WTC11 (cell line): ENCODE measurements at regions not wholly inside any gene's neighbourhood (a gene's known extent, or its start where the extent isn't known, plus 50 kb on each side); places are given as distances from the start of the nearest gene placed in this dataset.

Experiments
- CREM ChIP-seq: sonication (generic); formaldehyde crosslinking; IDR thresholded peaks from 2 replicates; pipeline ENCODE4 v1.8.1; 2022; ENCODE audit warnings: mild to moderate bottlenecking, missing genetic modification reagents, moderate library complexity
- FOXJ3 ChIP-seq: sonication (generic); formaldehyde crosslinking; IDR thresholded peaks from 2 replicates; pipeline ENCODE4 v1.9.0; 2021; ENCODE audit warnings: missing genetic modification reagents, mild to moderate bottlenecking, borderline replicate concordance
- NFE2L1 ChIP-seq: sonication (generic); formaldehyde crosslinking; IDR thresholded peaks from 2 replicates; pipeline ENCODE4 v1.8.1; 2023; ENCODE audit warnings: missing genetic modification reagents
- ZNF121 ChIP-seq: sonication (generic); formaldehyde crosslinking; IDR thresholded peaks from 2 replicates; pipeline ENCODE4 v1.8.0; 2023; ENCODE audit warnings: missing genetic modification reagents
- ZNF317 ChIP-seq: sonication (generic); formaldehyde crosslinking; IDR thresholded peaks from 2 replicates; pipeline ENCODE4 v1.8.1; 2023; ENCODE audit warnings: low read depth, mild to moderate bottlenecking, moderate library complexity, missing genetic modification reagents, borderline replicate concordance
- TF ChIP-seq, protein P1 (sequence below): sonication (generic); formaldehyde crosslinking; IDR thresholded peaks from 2 replicates; pipeline ENCODE4 v1.8.0; 2022; ENCODE audit warnings: missing genetic modification reagents
- TF ChIP-seq, protein P2 (sequence below): fragments of 200-600 bp; IDR thresholded peaks from 2 replicates; pipeline ENCODE4 v1.8.0; 2022; ENCODE audit warnings: antibody characterized with exemption
- TF ChIP-seq, protein P3 (sequence below): sonication (generic); formaldehyde crosslinking; IDR thresholded peaks from 2 replicates; pipeline ENCODE4 v1.8.1; 2023; ENCODE audit warnings: mild to moderate bottlenecking, missing genetic modification reagents
- TF ChIP-seq, protein P4 (sequence below): sonication (generic); formaldehyde crosslinking; IDR thresholded peaks from 2 replicates; pipeline ENCODE4 v1.8.1; 2022; ENCODE audit warnings: low read depth, mild to moderate bottlenecking, moderate library complexity, missing genetic modification reagents, borderline replicate concordance
- TF ChIP-seq, protein P5 (sequence below): sonication (generic); formaldehyde crosslinking; conservative IDR thresholded peaks from 2 replicates; pipeline ENCODE4 v1.8.1; 2023; ENCODE audit warnings: mild to moderate bottlenecking, low read depth, missing genetic modification reagents, moderate library complexity

DNA sequence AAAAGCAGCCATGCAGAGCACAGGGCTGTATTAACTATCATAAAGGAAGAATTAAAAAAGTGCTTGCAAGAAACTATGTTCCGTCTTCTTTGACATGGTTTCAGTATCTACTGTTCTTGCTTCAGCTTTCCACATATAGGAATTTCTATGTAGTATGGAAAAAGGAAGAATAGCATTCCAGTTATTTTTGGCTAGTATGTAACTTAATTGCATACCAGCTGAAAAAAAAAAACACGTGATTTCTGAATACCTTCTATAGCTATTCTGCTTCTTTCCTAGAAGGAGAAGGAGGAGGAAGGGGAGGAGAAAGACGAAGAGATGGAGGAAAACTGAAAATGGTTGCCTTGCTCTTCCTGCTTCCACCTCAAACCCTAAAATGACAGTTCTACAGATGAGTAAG lies 619.0 kb downstream of the KCTD12 start:
- TF ChIP-seq, protein P1, sequence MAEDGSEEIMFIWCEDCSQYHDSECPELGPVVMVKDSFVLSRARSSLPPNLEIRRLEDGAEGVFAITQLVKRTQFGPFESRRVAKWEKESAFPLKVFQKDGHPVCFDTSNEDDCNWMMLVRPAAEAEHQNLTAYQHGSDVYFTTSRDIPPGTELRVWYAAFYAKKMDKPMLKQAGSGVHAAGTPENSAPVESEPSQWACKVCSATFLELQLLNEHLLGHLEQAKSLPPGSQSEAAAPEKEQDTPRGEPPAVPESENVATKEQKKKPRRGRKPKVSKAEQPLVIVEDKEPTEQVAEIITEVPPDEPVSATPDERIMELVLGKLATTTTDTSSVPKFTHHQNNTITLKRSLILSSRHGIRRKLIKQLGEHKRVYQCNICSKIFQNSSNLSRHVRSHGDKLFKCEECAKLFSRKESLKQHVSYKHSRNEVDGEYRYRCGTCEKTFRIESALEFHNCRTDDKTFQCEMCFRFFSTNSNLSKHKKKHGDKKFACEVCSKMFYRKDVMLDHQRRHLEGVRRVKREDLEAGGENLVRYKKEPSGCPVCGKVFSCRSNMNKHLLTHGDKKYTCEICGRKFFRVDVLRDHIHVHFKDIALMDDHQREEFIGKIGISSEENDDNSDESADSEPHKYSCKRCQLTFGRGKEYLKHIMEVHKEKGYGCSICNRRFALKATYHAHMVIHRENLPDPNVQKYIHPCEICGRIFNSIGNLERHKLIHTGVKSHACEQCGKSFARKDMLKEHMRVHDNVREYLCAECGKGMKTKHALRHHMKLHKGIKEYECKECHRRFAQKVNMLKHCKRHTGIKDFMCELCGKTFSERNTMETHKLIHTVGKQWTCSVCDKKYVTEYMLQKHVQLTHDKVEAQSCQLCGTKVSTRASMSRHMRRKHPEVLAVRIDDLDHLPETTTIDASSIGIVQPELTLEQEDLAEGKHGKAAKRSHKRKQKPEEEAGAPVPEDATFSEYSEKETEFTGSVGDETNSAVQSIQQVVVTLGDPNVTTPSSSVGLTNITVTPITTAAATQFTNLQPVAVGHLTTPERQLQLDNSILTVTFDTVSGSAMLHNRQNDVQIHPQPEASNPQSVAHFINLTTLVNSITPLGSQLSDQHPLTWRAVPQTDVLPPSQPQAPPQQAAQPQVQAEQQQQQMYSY = no peak
- TF ChIP-seq FOXJ3 (CRISPR knock-in tag) = no peak
- TF ChIP-seq, protein P2, sequence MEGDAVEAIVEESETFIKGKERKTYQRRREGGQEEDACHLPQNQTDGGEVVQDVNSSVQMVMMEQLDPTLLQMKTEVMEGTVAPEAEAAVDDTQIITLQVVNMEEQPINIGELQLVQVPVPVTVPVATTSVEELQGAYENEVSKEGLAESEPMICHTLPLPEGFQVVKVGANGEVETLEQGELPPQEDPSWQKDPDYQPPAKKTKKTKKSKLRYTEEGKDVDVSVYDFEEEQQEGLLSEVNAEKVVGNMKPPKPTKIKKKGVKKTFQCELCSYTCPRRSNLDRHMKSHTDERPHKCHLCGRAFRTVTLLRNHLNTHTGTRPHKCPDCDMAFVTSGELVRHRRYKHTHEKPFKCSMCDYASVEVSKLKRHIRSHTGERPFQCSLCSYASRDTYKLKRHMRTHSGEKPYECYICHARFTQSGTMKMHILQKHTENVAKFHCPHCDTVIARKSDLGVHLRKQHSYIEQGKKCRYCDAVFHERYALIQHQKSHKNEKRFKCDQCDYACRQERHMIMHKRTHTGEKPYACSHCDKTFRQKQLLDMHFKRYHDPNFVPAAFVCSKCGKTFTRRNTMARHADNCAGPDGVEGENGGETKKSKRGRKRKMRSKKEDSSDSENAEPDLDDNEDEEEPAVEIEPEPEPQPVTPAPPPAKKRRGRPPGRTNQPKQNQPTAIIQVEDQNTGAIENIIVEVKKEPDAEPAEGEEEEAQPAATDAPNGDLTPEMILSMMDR = no peak
- TF ChIP-seq, protein P3, sequence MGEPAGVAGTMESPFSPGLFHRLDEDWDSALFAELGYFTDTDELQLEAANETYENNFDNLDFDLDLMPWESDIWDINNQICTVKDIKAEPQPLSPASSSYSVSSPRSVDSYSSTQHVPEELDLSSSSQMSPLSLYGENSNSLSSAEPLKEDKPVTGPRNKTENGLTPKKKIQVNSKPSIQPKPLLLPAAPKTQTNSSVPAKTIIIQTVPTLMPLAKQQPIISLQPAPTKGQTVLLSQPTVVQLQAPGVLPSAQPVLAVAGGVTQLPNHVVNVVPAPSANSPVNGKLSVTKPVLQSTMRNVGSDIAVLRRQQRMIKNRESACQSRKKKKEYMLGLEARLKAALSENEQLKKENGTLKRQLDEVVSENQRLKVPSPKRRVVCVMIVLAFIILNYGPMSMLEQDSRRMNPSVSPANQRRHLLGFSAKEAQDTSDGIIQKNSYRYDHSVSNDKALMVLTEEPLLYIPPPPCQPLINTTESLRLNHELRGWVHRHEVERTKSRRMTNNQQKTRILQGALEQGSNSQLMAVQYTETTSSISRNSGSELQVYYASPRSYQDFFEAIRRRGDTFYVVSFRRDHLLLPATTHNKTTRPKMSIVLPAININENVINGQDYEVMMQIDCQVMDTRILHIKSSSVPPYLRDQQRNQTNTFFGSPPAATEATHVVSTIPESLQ (CRISPR knock-in tag) = no peak
- no peak for TF ChIP-seq ZNF121 (CRISPR knock-in tag)
- no peak for TF ChIP-seq NFE2L1 (CRISPR knock-in tag)
- no peak for TF ChIP-seq ZNF317 (CRISPR knock-in tag)
- TF ChIP-seq, protein P4, sequence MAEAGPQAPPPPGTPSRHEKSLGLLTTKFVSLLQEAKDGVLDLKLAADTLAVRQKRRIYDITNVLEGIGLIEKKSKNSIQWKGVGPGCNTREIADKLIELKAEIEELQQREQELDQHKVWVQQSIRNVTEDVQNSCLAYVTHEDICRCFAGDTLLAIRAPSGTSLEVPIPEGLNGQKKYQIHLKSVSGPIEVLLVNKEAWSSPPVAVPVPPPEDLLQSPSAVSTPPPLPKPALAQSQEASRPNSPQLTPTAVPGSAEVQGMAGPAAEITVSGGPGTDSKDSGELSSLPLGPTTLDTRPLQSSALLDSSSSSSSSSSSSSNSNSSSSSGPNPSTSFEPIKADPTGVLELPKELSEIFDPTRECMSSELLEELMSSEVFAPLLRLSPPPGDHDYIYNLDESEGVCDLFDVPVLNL (CRISPR knock-in tag) = no peak
- TF ChIP-seq CREM (CRISPR knock-in tag) = no peak
- TF ChIP-seq, protein P5, sequence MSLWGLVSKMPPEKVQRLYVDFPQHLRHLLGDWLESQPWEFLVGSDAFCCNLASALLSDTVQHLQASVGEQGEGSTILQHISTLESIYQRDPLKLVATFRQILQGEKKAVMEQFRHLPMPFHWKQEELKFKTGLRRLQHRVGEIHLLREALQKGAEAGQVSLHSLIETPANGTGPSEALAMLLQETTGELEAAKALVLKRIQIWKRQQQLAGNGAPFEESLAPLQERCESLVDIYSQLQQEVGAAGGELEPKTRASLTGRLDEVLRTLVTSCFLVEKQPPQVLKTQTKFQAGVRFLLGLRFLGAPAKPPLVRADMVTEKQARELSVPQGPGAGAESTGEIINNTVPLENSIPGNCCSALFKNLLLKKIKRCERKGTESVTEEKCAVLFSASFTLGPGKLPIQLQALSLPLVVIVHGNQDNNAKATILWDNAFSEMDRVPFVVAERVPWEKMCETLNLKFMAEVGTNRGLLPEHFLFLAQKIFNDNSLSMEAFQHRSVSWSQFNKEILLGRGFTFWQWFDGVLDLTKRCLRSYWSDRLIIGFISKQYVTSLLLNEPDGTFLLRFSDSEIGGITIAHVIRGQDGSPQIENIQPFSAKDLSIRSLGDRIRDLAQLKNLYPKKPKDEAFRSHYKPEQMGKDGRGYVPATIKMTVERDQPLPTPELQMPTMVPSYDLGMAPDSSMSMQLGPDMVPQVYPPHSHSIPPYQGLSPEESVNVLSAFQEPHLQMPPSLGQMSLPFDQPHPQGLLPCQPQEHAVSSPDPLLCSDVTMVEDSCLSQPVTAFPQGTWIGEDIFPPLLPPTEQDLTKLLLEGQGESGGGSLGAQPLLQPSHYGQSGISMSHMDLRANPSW = no peak
